ENCODE measurements at regions not wholly inside any gene's neighbourhood (a gene's known extent, or its start where the extent isn't known, plus 50 kb on each side); places are given as distances from the start of the nearest gene placed in this dataset.

- DNase-seq (ENCODE audit: low read depth in 4 of 4, low spot score in 3 of 4): no peak
Measured at GRCh38 chrX:46306103-46306502, 239.1 kb downstream of the ZNF674 start.

- DNase-seq (ENCODE audit: low read depth in 4 of 4, low spot score in 3 of 4): no peak
Measured at GRCh38 chrX:46305431-46305830, 239.8 kb downstream of the ZNF674 start.

- DNase-seq (ENCODE audit: low read depth in 4 of 4, low spot score in 3 of 4): no peak
Measured at GRCh38 chrX:46301903-46302302, 243.3 kb downstream of the ZNF674 start.

- no peak for DNase-seq (ENCODE audit: low read depth in 4 of 4, low spot score in 3 of 4)
Measured at GRCh38 chrX:46298821-46299220, 246.4 kb downstream of the ZNF674 start.

- DNase-seq (ENCODE audit: low read depth in 4 of 4, low spot score in 3 of 4): no peak
Measured at GRCh38 chrX:46295963-46296362, 249.3 kb downstream of the ZNF674 start.

GRCh38 chrX:46294234-46294633 is 251.0 kb downstream of the ZNF674 start:
- no peak for DNase-seq (ENCODE audit: low read depth in 4 of 4, low spot score in 3 of 4)

GRCh38 chrX:46279925-46280313 is 265.3 kb downstream of the ZNF674 start:
- no peak for DNase-seq (ENCODE audit: low read depth in 4 of 4, low spot score in 3 of 4)

- DNase-seq (ENCODE audit: low read depth in 4 of 4, low spot score in 3 of 4): no peak
Measured at GRCh38 chrX:46279214-46279924, 265.9 kb downstream of the ZNF674 start.

- no peak for DNase-seq (ENCODE audit: low read depth in 4 of 4, low spot score in 3 of 4)
Measured at GRCh38 chrX:46278572-46278971, 266.6 kb downstream of the ZNF674 start.

GRCh38 chrX:46268412-46268811 is 276.8 kb downstream of the ZNF674 start:
- DNase-seq (ENCODE audit: low read depth in 4 of 4, low spot score in 3 of 4): no peak

GRCh38 chrX:46263494-46263893 is 281.7 kb downstream of the ZNF674 start:
- DNase-seq (ENCODE audit: low read depth in 4 of 4, low spot score in 3 of 4): no peak

GRCh38 chrX:46262304-46262703 is 282.9 kb downstream of the ZNF674 start:
- no peak for DNase-seq (ENCODE audit: low read depth in 4 of 4, low spot score in 3 of 4)

- DNase-seq (ENCODE audit: low read depth in 4 of 4, low spot score in 3 of 4): no peak
Measured at GRCh38 chrX:46260499-46260898, 284.7 kb downstream of the ZNF674 start.

GRCh38 chrX:46258356-46258755 is 286.9 kb downstream of the ZNF674 start:
- DNase-seq (ENCODE audit: low read depth in 4 of 4, low spot score in 3 of 4): no peak

GRCh38 chrX:46257451-46257879 is 287.8 kb downstream of the ZNF674 start:
- DNase-seq (ENCODE audit: low read depth in 4 of 4, low spot score in 3 of 4): no peak

GRCh38 chrX:46256875-46257274 is 288.3 kb downstream of the ZNF674 start:
- DNase-seq (ENCODE audit: low read depth in 4 of 4, low spot score in 3 of 4): no peak

GRCh38 chrX:46255046-46255445 is 290.2 kb downstream of the ZNF674 start:
- no peak for DNase-seq (ENCODE audit: low read depth in 4 of 4, low spot score in 3 of 4)

- DNase-seq (ENCODE audit: low read depth in 4 of 4, low spot score in 3 of 4): no peak
Measured at GRCh38 chrX:46254641-46255040, 290.6 kb downstream of the ZNF674 start.

- DNase-seq (ENCODE audit: low read depth in 4 of 4, low spot score in 3 of 4): no peak
Measured at GRCh38 chrX:46251755-46252154, 293.5 kb downstream of the ZNF674 start.

GRCh38 chrX:46250151-46250550 is 295.1 kb downstream of the ZNF674 start:
- no peak for DNase-seq (ENCODE audit: low read depth in 4 of 4, low spot score in 3 of 4)

- no peak for DNase-seq (ENCODE audit: low read depth in 4 of 4, low spot score in 3 of 4)
Measured at GRCh38 chrX:46247456-46247855, 297.8 kb downstream of the ZNF674 start.

GRCh38 chrX:46244451-46244850 is 300.8 kb downstream of the ZNF674 start:
- no peak for DNase-seq (ENCODE audit: low read depth in 4 of 4, low spot score in 3 of 4)

GRCh38 chrX:46236411-46236810 is 308.8 kb downstream of the ZNF674 start:
- no peak for DNase-seq (ENCODE audit: low read depth in 4 of 4, low spot score in 3 of 4)

Data from left renal pelvis (tissue), 4 donors.